GM21528 (cell line): ENCODE measurements at regions not wholly inside any gene's neighbourhood (a gene's known extent, or its start where the extent isn't known, plus 50 kb on each side); places are given as distances from the start of the nearest gene placed in this dataset.
"Not testable (repeated sequence)": the region's sequence is repeated elsewhere in the genome, so short reads cannot be mapped to it uniquely, and the experiment has no call there.

Experiments used
- ATAC-seq: cut with Tn5 transposase; IDR thresholded peaks from one replicate; pipeline ENCODE4 v1.9.1; 2021; ENCODE audit warnings: mild to moderate bottlenecking, moderate library complexity; ENCODE audit not compliant: unreplicated experiment, low FRiP score

GRCh38 chr4:58871509-58871908 is 1761.3 kb upstream of the IGFBP7 start:
- no peak for ATAC-seq

GRCh38 chr4:58849026-58849425 is 1738.8 kb upstream of the IGFBP7 start:
- ATAC-seq = no peak

GRCh38 chr4:58843455-58843854 is 1733.3 kb upstream of the IGFBP7 start:
- no peak for ATAC-seq

DNA sequence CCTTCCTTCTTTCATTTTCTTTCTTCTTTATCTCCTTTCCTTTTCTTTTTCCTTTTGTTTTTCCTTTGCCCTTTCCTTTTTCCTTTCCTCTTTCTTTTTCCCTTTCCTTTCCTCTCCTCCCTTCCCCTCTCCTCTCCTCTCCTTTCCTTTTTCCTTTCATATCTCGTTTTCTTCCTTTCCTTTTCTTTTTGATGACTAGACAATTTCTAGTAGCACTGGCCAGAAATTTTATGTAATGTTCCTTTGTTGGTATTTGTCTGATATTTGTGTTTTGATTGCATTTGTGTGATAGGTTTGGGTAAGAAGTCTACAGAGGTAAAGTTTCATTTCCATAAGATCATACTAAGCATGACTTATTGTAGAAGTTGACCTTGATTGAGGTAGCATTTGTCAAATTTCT is 1722.9 kb upstream of the IGFBP7 start:
- ATAC-seq = no peak

DNA sequence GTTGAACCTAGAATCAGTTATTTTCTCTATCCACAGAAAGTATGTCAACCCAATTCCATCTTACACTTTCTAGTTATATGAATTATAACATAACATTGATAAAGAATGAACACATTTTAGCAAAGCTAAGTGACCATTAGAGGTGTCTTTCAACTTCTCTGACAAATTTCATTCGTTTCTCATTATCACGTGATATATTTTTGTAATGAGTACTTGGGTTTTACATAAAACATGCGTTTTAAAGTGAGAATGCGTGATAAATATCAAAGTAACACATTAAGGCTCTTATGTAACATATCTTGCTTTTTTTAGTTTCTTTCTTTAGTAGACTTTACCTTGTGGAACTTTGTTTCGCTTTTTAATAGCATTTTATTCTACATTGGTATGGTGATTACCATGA is 1715.1 kb upstream of the IGFBP7 start:
- no peak for ATAC-seq

DNA sequence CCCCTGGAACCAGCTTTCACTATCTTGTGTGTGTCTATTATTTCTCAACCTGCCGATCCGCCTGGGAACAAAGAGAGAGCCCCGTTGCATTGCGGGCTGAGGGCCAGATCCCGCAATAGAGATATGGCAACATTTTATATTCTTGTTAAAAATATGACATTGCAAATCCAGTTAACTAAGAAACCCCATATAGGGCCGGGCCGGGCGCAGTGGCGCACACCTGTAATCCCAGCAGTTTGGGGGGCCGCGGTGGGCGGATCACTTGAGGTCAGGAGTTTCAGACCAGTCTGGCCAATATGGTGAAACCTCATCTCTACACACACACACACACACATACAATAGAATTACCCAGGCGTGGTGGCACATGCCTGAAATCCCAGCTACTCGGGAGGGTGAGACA is 1708.4 kb upstream of the IGFBP7 start:
- not testable (repeated sequence) for ATAC-seq

- no peak for ATAC-seq
Measured at GRCh38 chr4:58809948-58810347, 1699.8 kb upstream of the IGFBP7 start.

DNA sequence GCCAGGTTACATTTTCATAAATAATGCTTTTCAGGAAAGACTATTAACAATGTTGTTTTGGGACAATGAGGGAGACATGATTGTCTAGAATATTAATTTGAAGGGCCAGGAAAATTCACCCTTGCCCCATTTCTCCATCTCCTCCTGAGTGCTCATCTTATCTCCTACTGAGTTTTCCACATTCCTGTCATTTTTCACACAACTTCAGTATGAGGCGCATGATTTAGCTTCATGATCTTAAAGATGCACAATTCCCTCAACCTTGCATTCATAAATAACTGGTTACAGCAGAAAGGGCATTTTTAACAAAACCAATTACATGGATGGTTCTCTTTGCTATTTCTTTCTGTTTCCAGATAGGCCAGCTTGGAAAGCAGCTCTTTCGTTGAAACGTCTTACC is 1699.2 kb upstream of the IGFBP7 start:
- no peak for ATAC-seq

DNA sequence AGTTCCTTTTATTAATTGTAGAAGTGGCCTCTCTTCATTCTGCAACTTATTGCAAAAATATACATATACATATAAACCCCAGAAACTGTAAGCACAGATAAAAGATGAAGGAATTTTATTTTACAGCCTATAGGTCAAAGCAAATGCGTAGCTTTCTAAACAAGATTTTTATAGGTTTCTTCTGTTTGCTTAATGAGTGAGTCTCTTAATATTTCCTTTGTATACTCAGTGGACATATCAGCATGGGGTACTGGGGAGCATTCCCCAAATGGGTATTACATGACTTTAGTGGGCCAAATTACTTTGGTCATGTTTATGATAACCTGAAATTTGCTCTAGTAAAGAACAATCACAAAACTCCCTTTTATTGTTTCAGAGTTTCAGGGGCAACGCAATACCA is 1698.6 kb upstream of the IGFBP7 start:
- ATAC-seq = no peak

GRCh38 chr4:58807843-58808615 is 1697.8 kb upstream of the IGFBP7 start:
- no peak for ATAC-seq

- no peak for ATAC-seq
Measured at GRCh38 chr4:58776627-58777026, 1666.4 kb upstream of the IGFBP7 start.

DNA sequence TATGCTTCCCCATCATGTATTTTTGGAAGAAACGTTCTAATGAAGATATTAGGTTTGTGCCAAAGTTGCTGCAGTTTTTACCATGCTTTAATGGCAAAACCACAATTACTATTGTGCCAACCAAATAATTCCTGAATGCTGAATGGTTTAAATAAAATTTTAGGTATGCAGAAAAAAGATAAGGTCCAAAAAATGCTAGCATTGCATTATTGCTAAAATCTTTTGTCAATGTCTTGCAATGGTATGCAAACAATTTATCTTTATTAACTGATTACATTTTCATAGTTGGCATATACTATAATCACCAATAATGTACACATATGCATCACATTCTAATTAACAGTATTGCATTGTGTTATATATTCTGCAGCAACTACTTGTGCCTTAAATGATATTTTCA is 1657.4 kb upstream of the IGFBP7 start:
- no peak for ATAC-seq

DNA sequence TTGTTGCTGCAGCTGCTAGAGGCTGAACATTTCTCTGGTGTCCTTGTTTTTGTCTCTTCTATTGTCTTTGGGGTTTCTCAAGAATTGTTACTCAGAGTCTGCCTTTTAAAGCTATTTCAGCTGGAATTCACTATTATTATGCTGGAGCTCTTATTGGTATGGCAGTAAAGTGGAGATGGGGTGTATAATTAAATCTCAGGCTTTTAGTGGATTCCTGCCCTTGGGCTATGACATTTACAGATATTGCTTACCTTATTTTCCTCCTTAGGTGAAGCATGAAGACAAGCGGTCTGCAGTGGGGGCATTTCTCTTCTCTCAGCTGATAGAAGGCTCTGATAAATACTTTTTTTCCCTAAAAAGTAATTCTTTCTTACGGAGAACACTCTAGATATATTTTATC is 1656.6 kb upstream of the IGFBP7 start:
- ATAC-seq = no peak

- no peak for ATAC-seq
Measured at GRCh38 chr4:58761563-58761962, 1651.4 kb upstream of the IGFBP7 start.

DNA sequence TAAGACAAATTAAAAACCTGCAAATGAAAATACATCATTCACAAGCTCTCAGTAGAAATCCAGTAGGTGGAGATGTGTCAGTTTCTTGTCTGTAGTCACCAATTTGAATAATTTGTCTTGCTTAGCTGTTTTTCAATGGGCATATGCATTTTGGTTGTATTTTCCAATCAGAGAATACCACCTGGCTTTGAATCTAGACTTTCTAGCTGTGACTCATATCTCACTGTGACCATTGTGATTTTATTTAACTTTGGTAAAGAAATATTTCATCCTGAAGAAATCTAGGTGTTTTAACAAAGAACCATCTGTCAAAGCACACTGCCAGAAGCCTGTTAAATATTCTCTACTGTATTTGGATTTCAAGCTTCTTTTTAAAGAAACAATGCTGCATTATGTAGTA is 1650.6 kb upstream of the IGFBP7 start:
- no peak for ATAC-seq

DNA sequence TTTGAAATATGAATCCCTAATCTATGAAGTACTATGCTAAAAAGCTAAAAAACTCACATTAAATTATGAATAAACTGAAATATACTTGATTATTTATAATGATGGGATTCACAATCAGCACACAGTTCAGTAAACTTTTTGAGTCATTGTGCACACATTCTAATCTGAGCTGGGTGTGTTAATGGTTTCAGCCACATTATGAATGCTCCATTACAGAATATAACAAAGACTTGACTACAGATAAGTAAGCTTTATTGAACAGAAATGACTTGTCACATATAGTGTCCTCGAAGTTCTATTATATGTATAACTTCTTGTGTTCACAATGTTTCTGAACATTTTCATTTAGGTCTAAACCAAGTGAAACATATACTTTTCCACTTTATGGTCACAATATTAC is 1649.9 kb upstream of the IGFBP7 start:
- no peak for ATAC-seq

DNA sequence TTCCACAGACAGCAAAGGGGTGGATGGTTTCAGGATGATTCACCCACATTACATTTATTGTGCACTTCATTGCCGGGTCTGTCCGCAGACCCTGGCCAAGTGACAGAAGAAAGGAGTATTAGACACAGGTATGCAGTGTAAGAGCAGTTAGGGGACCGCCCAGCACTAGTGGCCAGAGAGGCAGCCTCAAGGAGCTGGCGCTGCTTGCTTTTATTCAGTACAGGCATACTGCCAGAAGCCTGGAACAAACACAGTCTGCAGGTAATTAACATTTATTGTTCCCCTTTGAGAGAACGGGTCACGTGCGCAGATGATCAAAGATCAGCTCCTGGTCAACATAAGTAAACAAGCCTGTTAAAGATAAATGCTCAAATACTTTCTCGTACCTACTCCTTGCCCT is 1639.0 kb upstream of the IGFBP7 start:
- ATAC-seq = no peak

- ATAC-seq = no peak
Measured at GRCh38 chr4:58740897-58741296, 1630.7 kb upstream of the IGFBP7 start.

- no peak for ATAC-seq
Measured at GRCh38 chr4:58739275-58739674, 1629.1 kb upstream of the IGFBP7 start.

DNA sequence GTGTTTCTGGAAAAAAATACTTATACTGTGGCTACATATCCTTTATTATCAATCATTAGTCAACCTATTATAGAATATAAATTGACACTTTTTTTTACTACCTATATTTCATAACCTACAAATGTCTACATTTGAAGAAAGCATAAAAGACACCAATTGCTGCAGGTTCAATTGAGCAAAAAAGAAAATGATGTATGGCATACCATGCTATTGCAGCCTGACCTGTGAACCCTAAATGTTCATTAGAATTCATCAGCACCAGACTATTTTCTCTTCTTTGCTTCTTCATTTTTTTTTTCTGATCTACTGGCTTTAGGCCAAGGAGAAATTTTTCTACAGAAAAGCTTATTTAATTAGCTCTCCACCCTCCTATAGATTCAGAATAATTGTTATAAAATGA is 1628.2 kb upstream of the IGFBP7 start:
- no peak for ATAC-seq

- ATAC-seq = no peak
Measured at GRCh38 chr4:58734030-58734674, 1624.0 kb upstream of the IGFBP7 start.

- no peak for ATAC-seq
Measured at GRCh38 chr4:58732973-58733372, 1622.8 kb upstream of the IGFBP7 start.
